HepG2 (cell line): ENCODE measurements at regions not wholly inside any gene's neighbourhood (a gene's known extent, or its start where the extent isn't known, plus 50 kb on each side); places are given as distances from the start of the nearest gene placed in this dataset.

Source experiments
- ATAC-seq: fragments of 200-7000 bp; cut with Tn5 transposase; 3 replicates; pipeline ENCODE4 v1.9.1; 2020; ENCODE audit warnings: mild to moderate bottlenecking, moderate library complexity
- BruUV-seq: library from RNA; stranded (reverse); fragments of 400-500 nt; replicated peaks from 2 replicates; lab custom pipeline; 2021; lab: Mats Ljungman, UMichigan
- CTCF ChIA-PET: fragments of 300-600 bp; formaldehyde crosslinking; extraction: SDS; loops from one replicate; lab custom pipeline; 2021; ENCODE audit warnings: low total read pairs, inconsistent platforms, low intra/inter-chr PET ratio; lab: Yijun Ruan, JAX
- POLR2A ChIA-PET: fragments of 350-600 bp; sonication (Branson Sonifier 250); formaldehyde crosslinking; loops from one replicate; lab custom pipeline; 2020; ENCODE audit warnings: antibody characterized with exemption, inconsistent platforms; lab: Yijun Ruan, JAX
- DNase-seq: peaks from one replicate; pipeline ENCODE4 v3.0.0-alpha.2; 2015; ENCODE audit warnings: low spot score
- FAIRE-seq: peaks from 3 replicates; lab custom pipeline; 2011; peaks lifted over from hg19 to GRCh38; lab: Jason Lieb, UNC
- H2AFZ ChIP-seq: one replicate; pipeline ENCODE4 v1.6.1; 2011; ENCODE audit warnings: low read length, inconsistent platforms
- H3K27ac ChIP-seq: fragments of 300-600 bp; 3 replicates; pipeline ENCODE4 v1.8.0; 2011; ENCODE audit warnings: mixed run types, mild to moderate bottlenecking, mixed read lengths, low read length, inconsistent platforms; ENCODE audit not compliant: insufficient read depth; ENCODE audit errors: extremely low read length
- H3K27me3 ChIP-seq, 2 experiments: fragments of 200-600 bp in 1 of 2; 2 replicates in 1 of 2; 3 replicates in 1 of 2; pipeline versions ENCODE4 v1.6.0 to v1.8.0; 2011; ENCODE audit warnings: low read length in 2 of 2, mild to moderate bottlenecking in 2 of 2, moderate library complexity in 2 of 2, inconsistent platforms in 1 of 2; ENCODE audit not compliant: insufficient read depth in 2 of 2, control insufficient read depth in 1 of 2
- H3K36me3 ChIP-seq, 2 experiments: fragments of 200-600 bp in 1 of 2; replicated peaks in 1 of 2; 2 replicates in 1 of 2; 3 replicates in 1 of 2; pipeline versions ENCODE4 v1.5.1 to v1.8.0; 2011; ENCODE audit warnings: low read length in 2 of 2, inconsistent platforms in 1 of 2; ENCODE audit not compliant: insufficient read depth in 2 of 2, control insufficient read depth in 1 of 2
- H3K4me1 ChIP-seq: 2 replicates; pipeline ENCODE4 v1.5.1; 2012; ENCODE audit warnings: low read length, inconsistent platforms; ENCODE audit not compliant: insufficient read depth
- H3K4me2 ChIP-seq: 2 replicates; pipeline ENCODE4 v1.6.0; 2011; ENCODE audit warnings: low read depth, low read length, inconsistent platforms
- H3K4me3 ChIP-seq, 3 experiments: fragments of 200-600 bp in 1 of 3; sonication (generic), shearing (Covaris generic) in 1 of 3; replicated peaks in 1 of 3; 2 replicates each; pipeline ENCODE4 v1.5.1; 2011 to 2016; ENCODE audit warnings: low read length in 3 of 3, inconsistent platforms in 2 of 3, low read depth in 2 of 3, mild to moderate bottlenecking in 2 of 3, control low read depth in 1 of 3, mixed read lengths in 1 of 3; ENCODE audit not compliant: insufficient read depth in 1 of 3
- H3K79me2 ChIP-seq: one replicate; pipeline ENCODE4 v1.6.1; 2011; ENCODE audit warnings: low read length, inconsistent platforms; ENCODE audit not compliant: insufficient read depth
- H3K9ac ChIP-seq: 2 replicates; pipeline ENCODE4 v1.6.0; 2011; ENCODE audit warnings: mild to moderate bottlenecking, low read depth, low read length, inconsistent platforms; ENCODE audit not compliant: insufficient read depth
- H3K9me3 ChIP-seq: 2 replicates; pipeline ENCODE4 v1.5.1; 2012; ENCODE audit warnings: mild to moderate bottlenecking, low read length
- H4K20me1 ChIP-seq: 2 replicates; pipeline ENCODE4 v1.6.0; 2011; ENCODE audit warnings: inconsistent platforms, mild to moderate bottlenecking, low read length, moderate library complexity; ENCODE audit not compliant: insufficient read depth
- GATAD1 ChIP-seq: IDR thresholded peaks from 2 replicates; pipeline ENCODE4 v1.6.1; 2016; ENCODE audit warnings: missing genetic modification reagents, missing compliant biosample characterization
- HDAC6 ChIP-seq: fragments of 200-600 bp; sonication (generic); IDR thresholded peaks from 2 replicates; pipeline ENCODE4 v1.7.0; 2017; ENCODE audit warnings: mild to moderate bottlenecking, antibody characterized with exemption, low read length, low read depth
- HIVEP1 ChIP-seq: sonication (generic); formaldehyde crosslinking; IDR thresholded peaks from 2 replicates; pipeline ENCODE4 v1.4.0; 2020; ENCODE audit warnings: mild to moderate bottlenecking, missing genetic modification reagents
- KAT2B ChIP-seq: fragments of 150-350 bp; IDR thresholded peaks from 2 replicates; pipeline ENCODE4 v1.6.1; 2014; ENCODE audit warnings: low read depth, low read length, borderline replicate concordance
- SKIL ChIP-seq: sonication (generic); formaldehyde crosslinking; IDR thresholded peaks from 2 replicates; pipeline ENCODE4 v1.8.0; 2022; ENCODE audit warnings: missing genetic modification reagents, mild to moderate bottlenecking, moderate library complexity, borderline replicate concordance
- ZNF33B ChIP-seq: sonication (generic); formaldehyde crosslinking; IDR thresholded peaks from 2 replicates; pipeline ENCODE4 v1.5.1; 2020; ENCODE audit warnings: mild to moderate bottlenecking, missing genetic modification reagents
- ZNF614 ChIP-seq: IDR thresholded peaks from 2 replicates; pipeline ENCODE4 v1.6.1; 2018; ENCODE audit warnings: missing biosample characterization, missing genetic modification reagents, inconsistent platforms, borderline replicate concordance
- in situ Hi-C: cut with HindIII; loops from 2 replicates; pipeline ENCODE4 v1.10.0; 2017; ENCODE audit warnings: low pct_unique_long_range_greater_than_20kb; ENCODE audit not compliant: extremely low pct_ligation_motif_present
- intact Hi-C: fragments of 100-400 bp; cut with micrococcal nuclease; formaldehyde crosslinking; loops from one replicate; pipeline ENCODE4 v1.10.0; 2022; ENCODE audit not compliant: unreplicated experiment

- TF ChIP-seq SKIL = no peak
- no peak for TF ChIP-seq GATAD1 (CRISPR knock-in tag)
- ChIA-PET POLR2A (no interaction called here), CTCF (no interaction called here)
- Histone ChIP-seq H3K79me2 (no peaks in the 10 kb centered on the region), H3K4me2 (no peak overlapping the region), H3K9ac (no peak overlapping the region), H4K20me1 (no peaks in the 10 kb centered on the region), H3K4me3 (no peak overlapping the region), H2AFZ (no peak overlapping the region), H3K4me1 (no peaks in the 10 kb centered on the region), H3K27ac (no peak overlapping the region), H3K9me3 (no peaks in the 10 kb centered on the region), H3K27me3 (no peaks in the 10 kb centered on the region; a peak in 1 of 5 replicates), H3K36me3 (no peaks in the 10 kb centered on the region)
- in situ Hi-C loops = no loop called here
- intact Hi-C loops = no loop called here
- ATAC-seq (no peak), DNase-seq (no peak), FAIRE-seq (no peak)
- BruUV-seq = no TSS peak
Observed at GRCh38 chr4:134298313-134298712, 96.7 kb upstream of the PABPC4L start.

GRCh38 chr4:134297765-134298164, 96.2 kb upstream of the PABPC4L start:
- ATAC-seq = no peak
- TF ChIP-seq ZNF614 (CRISPR knock-in tag) (no peak), KAT2B (no peak), HIVEP1 (CRISPR knock-in tag) (no peak), ZNF33B (no peak), HDAC6 (no peak)
- TF ChIP-seq, all 625 proteins: peak for 0
- H3K9ac ChIP-seq = no peak overlapping the region
- in situ Hi-C loops (no loop called here), intact Hi-C loops (no loop called here)
- no peaks in the 10 kb centered on the region for H3K9me3 ChIP-seq
- H2AFZ ChIP-seq = no peak overlapping the region
- DNase-seq (no peak), FAIRE-seq (no peak)
- H3K36me3 ChIP-seq = no peaks in the 10 kb centered on the region
- H3K4me3 ChIP-seq = no peak overlapping the region
- CTCF ChIA-PET = no interaction called here
- no peak overlapping the region for H3K27ac ChIP-seq
- H4K20me1 ChIP-seq = no peaks in the 10 kb centered on the region
- H3K27me3 ChIP-seq = no peaks in the 10 kb centered on the region; a peak in 1 of 5 replicates
- H3K4me1 ChIP-seq = no peaks in the 10 kb centered on the region
- BruUV-seq = no TSS peak
- no peak overlapping the region for H3K4me2 ChIP-seq
- POLR2A ChIA-PET = no interaction called here
- no peaks in the 10 kb centered on the region for H3K79me2 ChIP-seq
